GM23338 (cell line): ENCODE measurements at regions not wholly inside any gene's neighbourhood (a gene's known extent, or its start where the extent isn't known, plus 50 kb on each side); places are given as distances from the start of the nearest gene placed in this dataset.

Experiments
- ATAC-seq: fragments of 200-7000 bp; cut with Tn5 transposase; 3 replicates; pipeline ENCODE4 v1.9.1; 2020
- DNase-seq: peaks from one replicate; pipeline ENCODE4 v3.0.0-alpha.2; 2015; ENCODE audit warnings: low spot score
- H2AFZ ChIP-seq: fragments of 200-600 bp; sonication (generic); 2 replicates; pipeline ENCODE4 v1.8.0; 2016; ENCODE audit warnings: antibody characterized with exemption, mild to moderate bottlenecking, moderate library complexity
- H3F3A ChIP-seq: fragments of 200-600 bp; sonication (generic); replicated peaks from 2 replicates; pipeline ENCODE4 v1.8.0; 2017; ENCODE audit warnings: antibody characterized with exemption, mixed run types, low read depth
- H3K27ac ChIP-seq: fragments of 200-600 bp; sonication (generic); 2 replicates; pipeline ENCODE4 v1.6.1; 2016; ENCODE audit warnings: low read depth
- H3K27me3 ChIP-seq: fragments of 200-600 bp; sonication (generic); 2 replicates; pipeline ENCODE4 v1.8.0; 2016; ENCODE audit warnings: mild to moderate bottlenecking, mixed run types, moderate library complexity; ENCODE audit not compliant: insufficient read depth
- H3K36me3 ChIP-seq: fragments of 200-600 bp; sonication (generic); 2 replicates; pipeline ENCODE4 v1.8.0; 2016; ENCODE audit warnings: mild to moderate bottlenecking; ENCODE audit not compliant: insufficient read depth
- H3K4me1 ChIP-seq: fragments of 200-600 bp; sonication (generic); 2 replicates; pipeline ENCODE4 v1.8.0; 2016; ENCODE audit warnings: mild to moderate bottlenecking, moderate library complexity; ENCODE audit not compliant: insufficient read depth
- H3K4me2 ChIP-seq: fragments of 200-600 bp; sonication (generic); 2 replicates; pipeline ENCODE4 v1.7.1; 2017; ENCODE audit warnings: mixed run types
- H3K4me3 ChIP-seq: fragments of 200-600 bp; sonication (generic); 2 replicates; pipeline ENCODE4 v1.6.1; 2016; ENCODE audit warnings: mixed run types
- H3K79me2 ChIP-seq: fragments of 200-600 bp; sonication (generic); replicated peaks from 2 replicates; pipeline ENCODE4 v1.8.0; 2017; ENCODE audit warnings: mild to moderate bottlenecking; ENCODE audit not compliant: insufficient read depth
- H3K9me2 ChIP-seq: fragments of 200-600 bp; sonication (generic); 2 replicates; pipeline ENCODE4 v1.8.0; 2017; ENCODE audit not compliant: insufficient read depth
- H4K20me1 ChIP-seq: fragments of 200-600 bp; sonication (generic); replicated peaks from 2 replicates; pipeline ENCODE4 v1.8.0; 2017; ENCODE audit warnings: mild to moderate bottlenecking; ENCODE audit not compliant: insufficient read depth
- H3K27ac Mint-ChIP-seq: 2 replicates; pipeline ENCODE4 v1.8.0; 2020; ENCODE audit warnings: inconsistent platforms, mild to moderate bottlenecking, moderate library complexity, mixed read lengths
- H3K27me3 Mint-ChIP-seq: 3 replicates; pipeline ENCODE4 v1.8.0; 2022; ENCODE audit warnings: low read depth, mild to moderate bottlenecking, moderate library complexity, mixed read lengths, inconsistent platforms; ENCODE audit not compliant: insufficient read depth, poor library complexity
- H3K36me3 Mint-ChIP-seq: 3 replicates; pipeline ENCODE4 v1.8.0; 2021; ENCODE audit warnings: low read depth, mild to moderate bottlenecking, inconsistent platforms, moderate library complexity, mixed read lengths
- H3K4me1 Mint-ChIP-seq: 3 replicates; pipeline ENCODE4 v1.8.0; 2020; ENCODE audit warnings: mild to moderate bottlenecking, inconsistent platforms, mixed read lengths
- H3K4me3 Mint-ChIP-seq: 3 replicates; pipeline ENCODE4 v1.8.0; 2021; ENCODE audit warnings: moderate library complexity, mild to moderate bottlenecking, inconsistent platforms, mixed read lengths
- H3K9me3 Mint-ChIP-seq: 3 replicates; pipeline ENCODE4 v1.8.0; 2020; ENCODE audit warnings: moderate library complexity, mild to moderate bottlenecking, inconsistent platforms, mixed read lengths
- CREB1 ChIP-seq: fragments of 250-450 bp; sonication (Bioruptor Pico); IDR thresholded peaks from 2 replicates; pipeline ENCODE4 v1.5.0; 2020; ENCODE audit warnings: low read depth, mild to moderate bottlenecking, moderate library complexity
- CTCF ChIP-seq, 2 experiments: fragments of 200-600 bp in 1 of 2; sonication (generic) in 1 of 2; conservative IDR thresholded peaks; 2 replicates each; pipeline versions ENCODE4 v1.5.1 to v1.6.1; 2016 to 2017; ENCODE audit warnings: antibody characterized with exemption in 2 of 2, low read depth in 2 of 2, mild to moderate bottlenecking in 2 of 2, moderate library complexity in 1 of 2
- POLR2AphosphoS5 ChIP-seq: IDR thresholded peaks from 2 replicates; pipeline ENCODE4 v1.6.1; 2016; ENCODE audit warnings: antibody characterized with exemption, low read depth
- ZNF114 ChIP-seq: fragments of 250-450 bp; sonication (Bioruptor Pico); IDR thresholded peaks from 2 replicates; pipeline ENCODE4 v1.5.0; 2020; ENCODE audit warnings: mild to moderate bottlenecking, moderate library complexity
- ZNF331 ChIP-seq: fragments of 250-450 bp; sonication (Bioruptor Pico); IDR thresholded peaks from 2 replicates; pipeline ENCODE4 v1.5.0; 2020; ENCODE audit warnings: low read depth, mild to moderate bottlenecking, moderate library complexity
- ZNF462 ChIP-seq: fragments of 250-450 bp; sonication (Bioruptor Pico); IDR thresholded peaks from 2 replicates; pipeline ENCODE4 v1.5.0; 2020; ENCODE audit warnings: mild to moderate bottlenecking, moderate library complexity

GRCh38 chr3:98657457-98657856 lies 64.0 kb upstream of the CPOX start:
- no peaks in the 10 kb centered on the region for H3K9me2 ChIP-seq
- peak overlapping the region; percentile 89; the same call in 1 of the 2 replicates for H2AFZ ChIP-seq
- H3K4me2 ChIP-seq = peak overlapping the region; percentile 67
- H3K27me3 ChIP-seq = peaks cover 9% of the 10 kb centered on the region; the same call in 1 of the 2 replicates
- ATAC-seq = peak; percentile 99
- Mint-ChIP-seq H3K27ac (no peak overlapping the region), H3K4me1 (peaks cover 4% of the 10 kb centered on the region; the same call in 1 of the 3 replicates), H3K9me3 (no peaks in the 10 kb centered on the region), H3K27me3 (no peaks in the 10 kb centered on the region), H3K4me3 (peak overlapping the region; percentile 37; the same call in 1 of the 3 replicates), H3K36me3 (no peaks in the 10 kb centered on the region)
- peak overlapping the region; percentile 36; the same call in 1 of the 2 replicates for H3K4me3 ChIP-seq
- no peaks in the 10 kb centered on the region for H3K79me2 ChIP-seq
- no peak for TF ChIP-seq ZNF331
- peak; percentile 56 to 89 for TF ChIP-seq CTCF (conservative IDR thresholded peaks at IDR 0.05; ENCODE audit: low read depth in 2 of 2)
- TF ChIP-seq CREB1 (CRISPR knock-in tag) = no peak
- TF ChIP-seq POLR2AphosphoS5 = no peak
- TF ChIP-seq ZNF114 (CRISPR knock-in tag) = no peak
- no peak for TF ChIP-seq ZNF462 (CRISPR knock-in tag)
- no peaks in the 10 kb centered on the region for H3K36me3 ChIP-seq
- H3K27ac ChIP-seq = no peak overlapping the region
- peak; percentile 82 for DNase-seq
- H4K20me1 ChIP-seq = no peaks in the 10 kb centered on the region
- no peaks in the 10 kb centered on the region for H3K4me1 ChIP-seq
- H3F3A ChIP-seq = no peaks in the 10 kb centered on the region
